ENCODE measurements at regions not wholly inside any gene's neighbourhood (a gene's known extent, or its start where the extent isn't known, plus 50 kb on each side); places are given as distances from the start of the nearest gene placed in this dataset.

DNA sequence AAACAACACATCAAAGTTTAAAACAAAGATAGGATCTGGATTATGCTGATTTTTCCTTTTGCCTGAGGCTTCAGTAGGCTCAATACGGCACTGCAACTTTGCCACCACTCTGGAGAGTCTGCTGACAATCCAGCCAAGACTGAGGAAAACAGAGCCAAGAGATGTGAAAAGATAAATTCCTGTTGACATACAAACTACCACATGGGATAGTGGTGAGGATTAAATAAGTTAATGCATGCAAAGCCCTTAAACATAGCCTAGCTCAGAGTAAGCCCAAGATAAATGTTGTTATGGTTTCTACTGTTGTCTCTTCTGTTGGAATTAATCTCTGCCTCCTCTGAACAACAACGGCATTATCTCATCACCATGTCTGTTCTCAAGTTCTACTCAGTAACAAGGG, 245.9 kb upstream of the LMCD1 start:
- no peak for DNase-seq (ENCODE audit: low read depth)

DNA sequence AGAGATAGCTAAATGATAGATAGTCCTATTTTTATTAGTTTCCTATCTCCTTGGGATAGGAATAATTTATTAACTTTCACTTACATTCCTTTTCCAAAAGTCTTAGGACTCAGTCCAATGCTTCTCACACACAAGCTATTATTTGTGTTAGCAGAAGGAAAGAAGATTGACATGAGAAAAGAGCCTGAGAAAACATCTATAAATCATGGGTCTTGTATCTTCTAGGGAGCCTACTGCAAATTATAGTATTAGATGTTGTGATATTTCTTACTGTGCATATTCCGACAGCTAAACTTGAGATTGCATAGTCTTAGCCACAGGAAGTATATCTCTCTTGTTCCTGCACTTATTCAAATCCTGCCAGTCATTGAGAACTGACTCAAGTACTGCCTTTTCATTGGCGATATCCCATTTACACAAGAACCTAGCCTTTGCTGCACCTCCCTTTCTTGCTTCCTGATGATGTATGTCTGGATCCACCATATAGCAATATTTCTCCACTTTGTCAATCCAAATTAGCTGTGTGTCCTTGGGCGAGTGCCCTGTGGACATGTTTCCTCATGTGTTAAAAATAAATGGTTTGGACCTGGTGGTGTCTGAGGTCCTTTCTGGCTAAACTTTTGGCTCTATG, 245.1 kb upstream of the LMCD1 start:
- DNase-seq (ENCODE audit: low read depth) = no peak

DNA sequence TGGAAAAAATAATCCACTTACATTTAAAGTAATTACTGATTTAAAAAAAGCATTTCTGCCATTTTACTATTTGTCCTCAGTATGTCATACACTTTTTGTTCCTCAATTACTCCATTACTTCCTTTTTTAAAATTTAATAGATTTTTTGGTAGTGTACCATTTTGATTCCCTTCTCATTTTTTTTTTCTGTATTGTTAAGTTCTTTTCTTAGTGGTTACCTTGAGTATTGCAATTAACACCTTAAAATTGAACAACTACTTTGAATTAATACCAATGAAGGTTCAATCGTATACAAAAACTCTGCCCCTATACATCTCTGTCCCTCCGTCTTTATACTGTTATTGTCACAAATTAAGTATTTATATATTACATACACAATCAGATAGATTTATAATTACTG, 240.6 kb upstream of the LMCD1 start:
- no peak for DNase-seq (ENCODE audit: low read depth)

DNA sequence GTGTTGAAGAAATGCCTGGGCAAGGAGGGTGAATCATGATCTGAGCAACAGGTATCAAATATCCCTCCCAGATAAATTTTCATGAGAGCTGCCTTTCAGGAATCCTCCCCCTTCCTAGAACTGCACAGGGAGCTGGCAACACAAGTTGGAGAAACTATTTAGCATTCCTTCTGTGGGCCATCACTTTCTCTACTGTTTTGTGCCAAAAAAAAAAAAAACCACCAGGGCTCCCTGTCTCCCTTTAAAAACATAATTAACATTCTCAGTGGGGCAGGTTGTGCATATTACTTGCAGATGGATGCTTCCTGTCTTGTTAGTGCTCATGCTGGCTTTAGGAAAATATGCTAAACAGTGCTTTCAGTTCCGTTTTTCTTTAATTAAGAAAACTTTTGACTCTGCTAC, 234.9 kb upstream of the LMCD1 start:
- no peak for DNase-seq (ENCODE audit: low read depth)

DNA sequence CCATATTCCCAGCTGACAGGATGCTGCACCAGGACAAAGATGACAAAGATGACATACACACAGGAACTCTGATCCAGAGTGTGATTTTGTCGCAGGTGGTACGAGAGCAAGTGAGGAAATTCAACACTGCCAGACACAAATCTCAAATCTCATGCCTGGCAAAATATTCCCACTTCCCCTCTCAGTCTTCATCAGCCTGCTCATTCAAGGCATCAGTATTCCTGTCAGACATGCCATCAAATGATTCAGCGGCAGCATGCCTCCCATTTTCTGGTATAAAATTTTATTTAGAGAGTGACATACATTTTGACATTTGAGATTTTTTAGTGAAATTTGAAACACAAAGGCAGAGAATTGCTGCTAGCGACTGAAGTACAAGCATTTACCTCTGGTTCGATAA, 228.1 kb upstream of the LMCD1 start:
- no peak for DNase-seq (ENCODE audit: low read depth)

DNA sequence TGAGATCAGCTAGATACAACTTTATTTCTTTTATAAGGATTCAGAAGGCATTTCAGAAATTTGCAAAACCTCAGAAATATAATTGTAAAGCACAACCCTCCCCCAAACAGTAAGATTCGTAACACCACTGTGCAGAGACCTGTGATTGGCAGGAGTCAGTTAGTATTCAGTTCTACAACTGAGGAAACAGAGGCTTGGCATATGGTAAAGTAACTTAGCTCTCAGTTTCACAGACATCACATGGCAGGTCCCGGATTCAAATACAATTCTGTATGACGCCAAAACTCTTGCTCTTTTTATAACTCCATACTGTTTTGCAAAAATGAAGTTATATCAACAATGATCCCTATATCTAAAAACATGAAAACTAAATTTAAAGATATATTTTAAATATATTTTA, 225.6 kb upstream of the LMCD1 start:
- no peak for DNase-seq (ENCODE audit: low read depth)

DNA sequence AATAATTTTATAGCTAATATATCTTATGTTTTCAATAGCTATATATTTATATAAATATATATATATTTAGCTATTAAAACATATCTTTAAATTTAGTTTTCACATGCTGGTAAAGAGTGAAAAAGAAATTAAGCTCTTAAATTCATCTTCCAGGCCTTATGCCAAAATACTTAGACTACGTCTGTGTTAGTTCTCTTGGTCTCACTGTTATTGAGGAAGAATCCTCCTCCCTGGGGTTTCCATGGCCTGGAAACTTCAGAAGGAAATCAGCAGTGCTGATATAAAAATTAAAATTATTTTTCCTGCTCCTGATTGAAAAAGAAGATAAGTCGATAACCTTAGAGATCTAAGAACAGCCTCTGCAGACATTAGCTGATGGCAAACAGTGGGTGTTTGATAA, 225.1 kb upstream of the LMCD1 start:
- DNase-seq (ENCODE audit: low read depth) = no peak

DNA sequence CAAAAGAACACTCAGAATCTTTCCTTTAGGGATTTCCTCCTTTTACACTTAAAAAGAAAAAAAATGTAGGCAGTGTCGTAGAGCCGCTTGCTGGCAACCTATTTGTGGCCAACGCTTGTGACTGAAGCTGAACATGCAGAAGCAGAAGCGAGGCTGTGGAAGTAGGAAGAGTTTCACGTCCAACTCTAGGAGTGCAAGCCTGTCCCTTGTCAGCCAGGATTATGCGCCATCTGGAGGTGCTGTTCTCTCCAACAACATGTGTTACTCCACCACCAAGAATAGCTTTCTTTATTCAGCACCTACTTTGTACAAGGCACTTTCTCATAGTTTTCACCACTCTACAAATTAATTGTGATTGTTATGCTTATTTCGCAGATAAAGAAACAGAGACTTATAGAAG, 223.2 kb upstream of the LMCD1 start:
- DNase-seq (ENCODE audit: low read depth) = no peak

DNA sequence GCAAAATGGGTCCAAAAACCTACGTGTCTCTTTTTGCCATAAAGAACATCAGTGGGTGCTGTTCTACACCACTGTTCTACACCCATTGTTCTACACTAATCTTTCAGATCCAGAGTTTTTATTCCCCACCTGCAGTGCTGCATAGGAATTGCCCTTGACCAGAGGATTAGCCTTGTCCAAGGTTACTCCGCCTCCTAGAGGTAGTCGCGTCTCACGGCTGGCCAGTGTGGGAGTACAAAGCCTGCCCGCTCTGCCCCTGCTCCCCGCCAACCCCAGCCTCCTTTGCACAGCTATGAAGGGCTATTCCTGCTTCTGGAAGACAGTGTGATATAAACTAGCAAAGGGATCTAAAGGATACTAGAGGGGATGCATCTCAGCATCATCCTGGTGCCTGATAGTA, 222.1 kb upstream of the LMCD1 start:
- no peak for DNase-seq (ENCODE audit: low read depth)

DNA sequence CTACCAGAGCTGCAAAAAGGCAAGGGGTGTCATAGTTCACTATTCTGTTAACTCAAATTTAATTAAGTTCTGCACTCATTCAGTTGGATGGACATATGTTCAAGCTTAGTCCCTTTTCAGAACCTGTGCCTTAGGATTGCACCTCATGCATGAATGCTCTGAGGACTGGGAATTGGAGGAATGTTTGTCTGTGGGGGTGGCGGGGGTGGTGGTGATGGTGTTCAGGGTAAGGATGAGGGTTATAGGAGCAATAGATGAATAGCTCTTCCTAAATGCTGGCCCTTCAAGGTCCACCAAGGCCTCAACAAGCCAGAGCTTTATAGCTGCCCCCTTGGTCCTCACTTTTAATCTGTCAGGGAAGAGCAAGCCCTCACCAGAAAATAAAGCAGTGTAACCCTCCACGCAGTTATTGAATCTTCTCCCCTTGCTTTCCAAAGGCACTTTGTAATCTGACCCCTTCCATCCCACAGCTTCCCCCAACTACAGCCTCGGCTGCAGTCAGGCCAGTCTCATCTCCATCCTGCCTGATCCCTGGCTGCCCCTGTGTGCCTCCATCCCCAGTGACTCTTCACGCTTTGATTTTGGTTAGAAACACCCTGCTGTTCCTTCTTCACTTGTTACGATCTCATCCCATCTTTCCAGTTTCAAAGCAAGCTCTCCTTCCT, 221.6 kb upstream of the LMCD1 start:
- no peak for DNase-seq (ENCODE audit: low read depth)

DNA sequence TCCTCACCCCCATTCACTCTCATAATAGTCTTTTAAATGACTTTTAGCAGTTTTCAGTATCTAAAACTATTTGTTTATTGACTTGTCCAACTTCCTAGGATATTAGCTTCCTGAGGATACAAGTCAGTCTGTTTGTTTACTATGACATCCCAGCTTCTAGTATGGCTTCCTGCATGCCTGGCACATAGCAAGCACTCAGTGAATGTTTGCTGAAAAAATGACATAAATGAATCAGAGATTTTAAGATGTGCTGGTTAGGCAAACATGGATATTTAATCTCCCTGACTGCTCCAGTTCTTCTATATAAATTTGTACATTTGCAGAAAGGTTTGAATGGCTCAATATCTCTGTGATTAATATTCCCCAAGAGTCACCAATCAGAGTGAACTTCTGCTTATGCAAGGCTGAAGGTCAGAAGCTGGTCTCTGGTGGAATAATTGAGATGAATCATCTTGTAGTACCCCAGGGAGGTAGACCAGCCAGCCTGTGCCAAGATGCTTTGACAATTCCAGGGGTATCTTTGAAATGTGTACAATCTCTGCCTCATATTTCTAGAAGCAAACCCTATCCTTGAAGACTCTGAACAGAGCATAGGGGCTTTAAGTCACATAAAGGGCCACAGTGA, 219.0 kb upstream of the LMCD1 start:
- no peak for DNase-seq (ENCODE audit: low read depth)

- DNase-seq (ENCODE audit: low read depth) = no peak
These were observed 218.4 kb upstream of the LMCD1 start for GRCh38 chr3:8283193-8283592.

DNA sequence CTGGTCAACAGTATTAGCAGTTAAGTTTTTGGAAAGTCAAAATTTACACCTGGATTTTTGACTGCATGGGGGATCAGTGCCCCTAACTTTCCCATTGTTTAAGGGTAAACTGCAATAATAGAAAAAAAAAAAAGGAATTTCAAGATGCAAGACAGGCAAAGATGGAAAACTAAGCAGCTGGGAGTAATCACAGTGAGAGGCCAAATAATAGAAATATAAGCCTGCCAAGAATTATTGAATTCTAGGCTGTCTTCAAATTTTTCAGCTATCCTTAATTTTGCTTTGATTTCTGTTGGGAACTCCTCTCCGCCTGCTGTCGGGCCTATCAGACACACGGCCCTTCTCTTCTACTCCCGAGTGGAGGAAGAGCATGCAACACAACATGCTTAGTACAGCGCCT, 215.5 kb upstream of the LMCD1 start:
- no peak for DNase-seq (ENCODE audit: low read depth)

DNA sequence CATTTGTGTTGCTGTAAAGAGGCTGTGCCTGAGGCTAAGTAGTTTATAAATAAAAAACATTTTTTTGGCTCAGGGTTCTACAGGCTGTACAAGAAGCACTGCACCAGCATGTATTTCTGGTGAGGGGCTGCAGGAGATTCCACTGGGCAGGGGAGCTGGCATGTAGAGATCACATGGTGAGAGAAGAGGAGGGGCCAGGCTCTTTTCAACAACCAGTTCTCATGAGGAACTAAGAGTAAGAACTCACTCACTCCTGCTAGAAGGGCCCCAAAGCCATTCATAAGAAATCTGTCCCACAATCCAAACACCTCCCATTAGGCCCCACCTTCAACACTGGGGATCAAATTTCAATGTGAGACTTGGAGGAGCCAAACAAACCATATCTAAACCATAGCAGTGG, 214.9 kb upstream of the LMCD1 start:
- DNase-seq (ENCODE audit: low read depth) = no peak

DNA sequence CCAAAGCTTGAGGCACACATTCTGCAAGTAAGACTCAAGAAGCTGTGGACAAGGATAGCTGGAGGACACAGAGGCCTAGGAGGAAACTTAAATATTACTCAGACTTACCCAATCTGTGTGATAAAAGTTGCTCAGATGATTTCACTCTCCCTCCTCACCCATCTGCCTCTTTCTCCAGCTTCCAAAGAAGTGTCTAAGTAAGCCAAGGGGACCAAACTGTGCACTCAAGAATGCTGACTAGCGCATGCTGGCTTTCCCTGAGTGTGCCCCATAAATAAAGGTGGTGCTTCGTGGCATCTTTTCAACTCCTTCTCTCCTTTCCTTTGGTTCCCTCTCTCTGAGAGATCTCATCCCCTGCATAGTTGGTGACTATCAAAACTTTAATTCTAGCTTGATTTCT, 211.0 kb upstream of the LMCD1 start:
- DNase-seq (ENCODE audit: low read depth) = no peak

- DNase-seq (ENCODE audit: low read depth) = no peak
These were observed 205.2 kb upstream of the LMCD1 start for GRCh38 chr3:8296461-8296860.

- DNase-seq (ENCODE audit: low read depth) = peak; percentile 4
These were observed 203.3 kb upstream of the LMCD1 start for GRCh38 chr3:8298021-8298954.

DNA sequence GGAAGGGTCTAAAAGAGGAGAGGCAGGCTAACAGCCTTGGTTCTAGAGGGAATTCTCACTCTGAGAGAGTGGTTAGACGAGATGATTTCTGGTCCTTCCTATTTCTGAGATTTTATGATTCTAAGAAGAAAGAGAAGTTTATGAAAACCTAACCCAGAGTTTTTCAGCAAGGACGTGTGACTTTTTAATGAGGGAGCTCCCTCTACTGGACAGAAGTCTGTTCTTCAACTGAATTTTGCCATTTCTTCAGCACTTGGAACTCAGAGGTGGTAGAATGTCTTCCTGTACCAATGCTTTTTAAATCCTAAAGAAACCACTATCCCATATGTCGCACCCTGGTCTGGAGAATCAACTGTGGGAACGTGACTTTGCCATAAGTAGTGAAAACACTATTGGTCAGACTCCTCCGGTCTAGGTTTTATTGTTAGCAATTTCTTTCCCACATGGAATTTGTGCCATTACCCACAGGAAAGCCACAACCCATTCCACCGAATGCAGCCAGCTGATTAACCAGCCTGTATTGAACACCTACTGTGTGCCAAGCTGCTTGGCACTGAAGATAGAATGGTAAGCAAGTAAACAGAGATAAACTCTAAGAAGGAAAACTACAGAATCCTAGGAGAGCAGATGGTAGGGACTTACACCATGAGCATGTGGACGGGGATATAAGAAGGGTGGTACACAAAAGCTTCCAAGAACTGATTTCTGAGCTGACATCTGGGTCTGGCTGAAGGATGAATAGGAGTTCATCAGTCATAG, 199.5 kb upstream of the LMCD1 start:
- peak; percentile 53 for DNase-seq (ENCODE audit: low read depth)

DNA sequence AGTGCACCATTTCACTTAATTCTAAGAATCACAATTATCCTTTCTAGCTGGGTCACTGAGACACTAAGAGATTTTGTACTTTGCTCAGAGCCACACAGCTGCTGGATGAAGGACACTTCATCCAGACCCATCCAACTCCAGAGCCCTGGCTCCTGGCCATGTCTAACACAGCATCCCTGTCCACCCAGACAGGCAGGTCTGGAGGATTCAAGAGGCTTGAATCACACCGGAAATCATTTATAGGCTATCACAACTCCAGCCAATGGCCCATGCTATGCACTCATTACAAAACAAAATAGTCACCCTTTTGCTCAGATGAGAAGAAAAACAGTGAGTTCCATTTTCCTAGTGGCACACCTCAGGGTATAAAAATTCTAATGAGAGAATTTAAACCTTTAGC, 198.2 kb upstream of the LMCD1 start:
- no peak for DNase-seq (ENCODE audit: low read depth)

DNA sequence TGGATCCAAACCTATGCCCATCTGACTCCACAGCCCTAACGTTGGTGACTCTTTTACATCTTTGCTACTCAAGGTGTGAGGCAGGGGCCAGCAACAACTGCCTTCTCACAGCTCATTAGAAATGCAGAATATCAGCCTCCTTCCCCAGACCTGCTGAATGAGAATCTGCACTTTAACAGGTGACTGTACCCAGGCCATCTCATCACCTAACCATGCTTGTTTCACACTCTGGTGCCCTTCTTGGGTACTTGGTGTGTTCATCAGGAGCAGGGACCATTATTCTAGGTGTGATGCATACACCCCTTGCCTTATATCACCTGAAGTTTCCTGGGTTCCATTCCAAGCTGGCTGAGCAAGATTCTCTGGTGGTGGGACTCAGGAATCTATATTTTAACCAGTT, 196.3 kb upstream of the LMCD1 start:
- DNase-seq (ENCODE audit: low read depth) = no peak

DNA sequence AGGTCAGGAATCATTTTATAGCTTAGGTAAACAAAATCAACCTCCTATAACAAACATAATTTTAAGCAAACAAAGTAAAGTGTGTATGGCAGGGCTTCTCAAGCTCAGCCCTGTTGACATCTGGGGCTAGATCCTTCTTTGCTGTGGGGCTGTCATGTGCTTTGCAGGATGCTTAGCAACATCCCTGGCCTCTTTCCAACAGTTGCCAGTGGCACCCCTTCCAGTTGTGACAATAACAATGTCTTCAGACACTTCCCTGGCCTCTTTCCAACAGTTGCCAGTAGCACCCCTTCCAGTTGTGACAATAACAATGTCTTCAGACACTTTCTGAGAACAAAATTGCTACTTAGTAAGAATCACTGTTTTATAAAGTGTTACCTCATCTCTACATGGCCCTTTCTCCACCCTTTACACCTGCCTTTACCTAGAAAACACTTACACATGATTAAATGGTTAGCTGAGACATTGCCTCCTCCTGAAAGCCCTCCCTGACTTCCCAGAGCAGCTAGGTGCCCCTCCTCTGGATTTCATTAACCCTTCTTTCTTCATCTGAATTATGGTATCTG, 194.0 kb upstream of the LMCD1 start:
- DNase-seq (ENCODE audit: low read depth) = no peak

GRCh38 chr3:8311321-8311720, 190.3 kb upstream of the LMCD1 start:
- no peak for DNase-seq (ENCODE audit: low read depth)
